ENCODE measurements at regions not wholly inside any gene's neighbourhood (a gene's known extent, or its start where the extent isn't known, plus 50 kb on each side); places are given as distances from the start of the nearest gene placed in this dataset.

GRCh38 chr10:33743429-33743857 lies 409.0 kb upstream of the NRP1 start:
- Histone ChIP-seq H3K79me1 (ENCODE audit: insufficient read depth, low read depth, low read length, poor library complexity, severe bottlenecking) (no peaks in the 10 kb centered on the region), H3K18ac (ENCODE audit: insufficient read length, low read depth, low read length) (no peak overlapping the region), H3K9me3 (ENCODE audit: control insufficient read depth, low read depth, low read length) (no peaks in the 10 kb centered on the region), H3K14ac (ENCODE audit: insufficient read depth, low read length) (no peak overlapping the region), H3K27me3 (ENCODE audit: insufficient read depth, low read length) (no peaks in the 10 kb centered on the region), H3K4ac (ENCODE audit: low read depth, low read length) (no peak overlapping the region), H3T11ph (ENCODE audit: low read length) (no peak overlapping the region), H2BK15ac (ENCODE audit: low read depth, low read length) (no peak overlapping the region), H2BK12ac (ENCODE audit: insufficient read length, low read depth, low read length) (no peak overlapping the region), H4K5ac (ENCODE audit: insufficient read length, low read depth, low read length) (no peak overlapping the region), H3K27ac (ENCODE audit: insufficient read length, low read depth, low read length) (no peak overlapping the region), H2BK120ac (ENCODE audit: low read depth, low read length, poor library complexity, severe bottlenecking) (no peak overlapping the region), H2AFZ (ENCODE audit: low read length) (no peak overlapping the region), H3K56ac (ENCODE audit: insufficient read length, low read depth, low read length) (no peak overlapping the region), H3K9ac (ENCODE audit: extremely low read depth, insufficient read length, low read length) (no peak overlapping the region), H3K23me2 (ENCODE audit: insufficient read length, low read depth, low read length, poor library complexity, severe bottlenecking) (no peaks in the 10 kb centered on the region), H4K8ac (replicated peaks; ENCODE audit: insufficient read length, low read depth, low read length) (no peak overlapping the region), H3K4me1 (ENCODE audit: insufficient read depth, low read length) (no peaks in the 10 kb centered on the region), H4K91ac (ENCODE audit: insufficient read length, low read depth, low read length) (no peak overlapping the region), H3K23ac (ENCODE audit: insufficient read length, low read depth, low read length) (no peak overlapping the region), H2BK20ac (ENCODE audit: low read depth, low read length, poor library complexity, severe bottlenecking) (no peak overlapping the region), H4K20me1 (ENCODE audit: control insufficient read depth, insufficient read depth, insufficient read length) (no peaks in the 10 kb centered on the region), H2AK5ac (ENCODE audit: insufficient read length, low read length) (no peak overlapping the region), H2BK5ac (ENCODE audit: insufficient read length, low read length) (no peak overlapping the region), H3K4me2 (ENCODE audit: insufficient read depth, insufficient read length, low read length) (no peak overlapping the region), H3K79me2 (ENCODE audit: insufficient read depth, low read length) (no peaks in the 10 kb centered on the region)
- Mint-ChIP-seq H3K4me1 (no peaks in the 10 kb centered on the region), H3K9me3 (no peaks in the 10 kb centered on the region; a peak in 2 of 5 replicates), H3K36me3 (ENCODE audit: insufficient read depth in 1 of 3, low read depth in 3 of 3) (no peaks in the 10 kb centered on the region; a peak in 1 of 7 replicates), H3K27me3 (ENCODE audit: low read depth) (no peaks in the 10 kb centered on the region), H3K4me3 (no peak overlapping the region), H3K27ac (no peak overlapping the region)
- WGBS (ENCODE audit: extremely low coverage, insufficient read length, low lambda C conversion rate): no CpG with 5 or more reads among the region's 2 CpGs
- no peak for DNase-seq
- no peak for TF ChIP-seq CTCF (conservative IDR thresholded peaks at IDR 0.05)

Data from H9 (cell line).